Neural cell (in vitro differentiated cells): ENCODE measurements at regions not wholly inside any gene's neighbourhood (a gene's known extent, or its start where the extent isn't known, plus 50 kb on each side); places are given as distances from the start of the nearest gene placed in this dataset.

Experiments
- H2AFZ ChIP-seq: fragments of 200-600, 300-800 bp; sonication (generic), shearing (Covaris generic); 2 replicates; pipeline ENCODE4 v1.6.0; 2014; ENCODE audit warnings: low read depth, mild to moderate bottlenecking, antibody characterized with exemption, low read length, moderate library complexity
- H3F3A ChIP-seq: fragments of 200-600 bp; shearing (Covaris generic); 2 replicates; pipeline ENCODE4 v1.6.1; 2016; ENCODE audit warnings: mild to moderate bottlenecking, moderate library complexity, mixed read lengths, antibody characterized with exemption, low read length; ENCODE audit not compliant: insufficient read depth, poor library complexity, severe bottlenecking
- H3K27ac ChIP-seq: fragments of 200-600, 300-800 bp; sonication (generic), shearing (Covaris generic); 2 replicates; pipeline ENCODE4 v1.5.1; 2014; ENCODE audit warnings: mild to moderate bottlenecking, low read length, moderate library complexity
- H3K27me3 ChIP-seq: fragments of 300-800, 200-600 bp; sonication (generic), shearing (Covaris generic); 2 replicates; pipeline ENCODE4 v1.6.0; 2014; ENCODE audit warnings: mild to moderate bottlenecking, low read depth, low read length, moderate library complexity; ENCODE audit not compliant: insufficient read depth
- H3K36me3 ChIP-seq: fragments of 300-800, 200-600 bp; sonication (generic), shearing (Covaris generic); 2 replicates; pipeline ENCODE4 v1.5.1; 2014; ENCODE audit warnings: mild to moderate bottlenecking, antibody characterized with exemption, low read length, moderate library complexity; ENCODE audit not compliant: insufficient read depth
- H3K4me2 ChIP-seq: fragments of 300-800, 200-600 bp; sonication (generic), shearing (Covaris generic); 2 replicates; pipeline ENCODE4 v1.6.0; 2014; ENCODE audit warnings: mild to moderate bottlenecking, low read length
- H3K4me3 ChIP-seq: fragments of 300-800, 200-600 bp; sonication (generic), shearing (Covaris generic); 2 replicates; pipeline ENCODE4 v1.5.1; 2014; ENCODE audit warnings: mild to moderate bottlenecking, low read length, moderate library complexity
- H3K79me2 ChIP-seq: fragments of 200-600 bp; shearing (Covaris generic); replicated peaks from 2 replicates; pipeline ENCODE4 v1.6.0; 2014; ENCODE audit warnings: mild to moderate bottlenecking, low read length, moderate library complexity; ENCODE audit not compliant: insufficient read depth
- H3K9ac ChIP-seq: fragments of 300-800, 200-600 bp; sonication (generic), shearing (Covaris generic); 2 replicates; pipeline ENCODE4 v1.6.1; 2016; ENCODE audit warnings: mild to moderate bottlenecking, low read length, mixed read lengths
- H3K9me2 ChIP-seq: fragments of 200-600 bp; shearing (Covaris generic); 2 replicates; pipeline ENCODE4 v1.6.1; 2016; ENCODE audit warnings: mild to moderate bottlenecking, low read length, mixed read lengths; ENCODE audit not compliant: insufficient read depth
- H3K9me3 ChIP-seq: fragments of 200-600, 300-800 bp; sonication (generic), shearing (Covaris generic); 2 replicates; pipeline ENCODE4 v1.6.1; 2016; ENCODE audit warnings: mild to moderate bottlenecking, mixed run types, low read length, moderate library complexity, mixed read lengths
- H4K20me1 ChIP-seq: fragments of 200-600 bp; shearing (Covaris generic); 2 replicates; pipeline ENCODE4 v1.6.1; 2016; ENCODE audit warnings: mild to moderate bottlenecking, mixed run types; ENCODE audit not compliant: insufficient read depth
- CTCF ChIP-seq: fragments of 450-650 bp; IDR thresholded peaks from 2 replicates; pipeline ENCODE4 v1.5.1; 2014; ENCODE audit warnings: antibody characterized with exemption, mild to moderate bottlenecking, moderate library complexity; ENCODE audit not compliant: poor library complexity, severe bottlenecking
- EP300 ChIP-seq: fragments of 450-650 bp; conservative IDR thresholded peaks from 2 replicates; pipeline ENCODE4 v1.6.1; 2014; ENCODE audit warnings: antibody characterized with exemption, mild to moderate bottlenecking, moderate library complexity; ENCODE audit not compliant: poor library complexity, severe bottlenecking
- EZH2 ChIP-seq: fragments of 200-600, 300-800 bp; shearing (Covaris generic), sonication (generic); IDR thresholded peaks from 2 replicates; pipeline ENCODE4 v1.6.1; 2014; ENCODE audit warnings: antibody characterized with exemption, low read length, borderline replicate concordance, mild to moderate bottlenecking; ENCODE audit not compliant: insufficient read depth, poor library complexity, severe bottlenecking
- MXI1 ChIP-seq: fragments of 450-650 bp; conservative IDR thresholded peaks from 2 replicates; pipeline ENCODE4 v1.6.1; 2014; ENCODE audit warnings: antibody characterized with exemption, mild to moderate bottlenecking; ENCODE audit not compliant: poor library complexity, severe bottlenecking
- POLR2AphosphoS5 ChIP-seq: IDR thresholded peaks from 2 replicates; pipeline ENCODE4 v1.6.1; 2012
- RAD21 ChIP-seq: fragments of 450-650 bp; conservative IDR thresholded peaks from 2 replicates; pipeline ENCODE4 v1.6.1; 2014; ENCODE audit warnings: antibody characterized with exemption, mild to moderate bottlenecking, moderate library complexity
- REST ChIP-seq: IDR thresholded peaks from 2 replicates; pipeline ENCODE4 v1.6.1; 2012; ENCODE audit warnings: borderline replicate concordance
- SMC3 ChIP-seq: fragments of 450-650 bp; conservative IDR thresholded peaks from 2 replicates; pipeline ENCODE4 v1.6.1; 2014; ENCODE audit warnings: antibody characterized with exemption, mild to moderate bottlenecking, moderate library complexity; ENCODE audit not compliant: poor library complexity
- TAF1 ChIP-seq: IDR thresholded peaks from 2 replicates; pipeline ENCODE4 v1.6.1; 2012; ENCODE audit warnings: low read depth

GRCh38 chr3:182644790-182645433, 148.4 kb upstream of the ATP11B start:
- no peaks in the 10 kb centered on the region for H3F3A ChIP-seq
- H3K9me3 ChIP-seq, result no peaks in the 10 kb centered on the region
- no peaks in the 10 kb centered on the region for H4K20me1 ChIP-seq
- H3K79me2 ChIP-seq, result no peaks in the 10 kb centered on the region
- no peak overlapping the region for H3K27ac ChIP-seq
- H3K36me3 ChIP-seq, result no peaks in the 10 kb centered on the region
- H3K4me2 ChIP-seq, result no peak overlapping the region
- TF ChIP-seq CTCF (no peak), MXI1 (no peak), EZH2 (no peak), SMC3 (no peak)
- no peak overlapping the region for H2AFZ ChIP-seq
- H3K9ac ChIP-seq, result no peak overlapping the region
- no peaks in the 10 kb centered on the region for H3K9me2 ChIP-seq
- H3K27me3 ChIP-seq, result no peaks in the 10 kb centered on the region
- H3K4me3 ChIP-seq, result no peak overlapping the region

- Histone ChIP-seq H2AFZ (no peak overlapping the region), H3K9me2 (no peaks in the 10 kb centered on the region), H3K4me3 (no peak overlapping the region), H3K27me3 (no peaks in the 10 kb centered on the region), H3K9ac (no peak overlapping the region), H3K9me3 (peaks cover 3% of the 10 kb centered on the region), H3K79me2 (no peaks in the 10 kb centered on the region), H3K36me3 (no peaks in the 10 kb centered on the region), H4K20me1 (no peaks in the 10 kb centered on the region), H3K27ac (no peak overlapping the region), H3F3A (no peaks in the 10 kb centered on the region), H3K4me2 (no peak overlapping the region)
- TF ChIP-seq CTCF, result no peak
- no peak for TF ChIP-seq POLR2AphosphoS5
- TF ChIP-seq TAF1, result no peak
- TF ChIP-seq SMC3, result no peak
- no peak for TF ChIP-seq RAD21
- no peak for TF ChIP-seq MXI1
- no peak for TF ChIP-seq EZH2
- no peak for TF ChIP-seq REST
- no peak for TF ChIP-seq EP300
Measured at GRCh38 chr3:182650568-182651128, 142.7 kb upstream of the ATP11B start.
